Neural progenitor cell (in vitro differentiated cells): ENCODE measurements at regions not wholly inside any gene's neighbourhood (a gene's known extent, or its start where the extent isn't known, plus 50 kb on each side); places are given as distances from the start of the nearest gene placed in this dataset.
A peak's percentile ranks its signal among the peaks of the same experiment; 100 is the strongest.

Experiments used
- DNase-seq: peaks from one replicate; pipeline ENCODE4 v3.0.0-alpha.2; 2016; ENCODE audit warnings: low spot score
- H2AFZ ChIP-seq: fragments of 200-600 bp; sonication (generic); replicated peaks from 2 replicates; pipeline ENCODE4 v1.6.1; 2016; ENCODE audit warnings: antibody characterized with exemption
- H3F3A ChIP-seq: fragments of 200-600 bp; sonication (generic); 2 replicates; pipeline ENCODE4 v1.6.1; 2016; ENCODE audit warnings: antibody characterized with exemption, low read depth
- H3K27ac ChIP-seq: fragments of 200-600 bp; sonication (generic); 2 replicates; pipeline ENCODE4 v1.5.1; 2016; ENCODE audit warnings: mild to moderate bottlenecking
- H3K27me3 ChIP-seq: fragments of 200-600 bp; sonication (generic); 2 replicates; pipeline ENCODE4 v1.6.1; 2016; ENCODE audit warnings: mild to moderate bottlenecking, moderate library complexity
- H3K36me3 ChIP-seq: fragments of 200-600 bp; sonication (generic); 2 replicates; pipeline ENCODE4 v1.5.1; 2016
- H3K4me1 ChIP-seq: fragments of 200-600 bp; sonication (generic); 2 replicates; pipeline ENCODE4 v1.6.1; 2016; ENCODE audit warnings: mixed run types
- H3K4me2 ChIP-seq: fragments of 200-600 bp; sonication (generic); 2 replicates; pipeline ENCODE4 v1.6.1; 2016
- H3K4me3 ChIP-seq: fragments of 200-600 bp; sonication (generic); 2 replicates; pipeline ENCODE4 v1.5.1; 2016
- H3K79me2 ChIP-seq: fragments of 200-600 bp; sonication (generic); 2 replicates; pipeline ENCODE4 v1.6.1; 2016; ENCODE audit warnings: low read depth
- H3K9ac ChIP-seq: fragments of 200-600 bp; sonication (generic); 2 replicates; pipeline ENCODE4 v1.6.1; 2016
- H3K9me3 ChIP-seq: fragments of 200-600 bp; sonication (generic); 2 replicates; pipeline ENCODE4 v1.5.1; 2016; ENCODE audit warnings: low read depth
- H4K20me1 ChIP-seq: fragments of 200-600 bp; sonication (generic); 2 replicates; pipeline ENCODE4 v1.6.1; 2016; ENCODE audit warnings: low read depth
- H3K27ac Mint-ChIP-seq: 3 replicates; pipeline ENCODE4 v1.8.0; 2021; ENCODE audit warnings: mixed read lengths
- H3K27me3 Mint-ChIP-seq: 2 replicates; pipeline ENCODE4 v1.8.0; 2022; ENCODE audit warnings: low read depth, mild to moderate bottlenecking, inconsistent platforms, moderate library complexity, mixed read lengths; ENCODE audit not compliant: insufficient read depth
- H3K36me3 Mint-ChIP-seq: 3 replicates; pipeline ENCODE4 v1.8.0; 2021; ENCODE audit warnings: mixed read lengths
- H3K4me1 Mint-ChIP-seq: 3 replicates; pipeline ENCODE4 v1.8.0; 2021; ENCODE audit warnings: mixed read lengths
- H3K4me3 Mint-ChIP-seq: 3 replicates; pipeline ENCODE4 v1.8.0; 2021; ENCODE audit warnings: mild to moderate bottlenecking, moderate library complexity, mixed read lengths
- H3K9me3 Mint-ChIP-seq: 3 replicates; pipeline ENCODE4 v1.8.0; 2020; ENCODE audit warnings: mixed read lengths
- CTCF ChIP-seq: fragments of 200-600 bp; sonication (generic); IDR thresholded peaks from 2 replicates; pipeline ENCODE4 v1.5.1; 2017; ENCODE audit warnings: antibody characterized with exemption, mild to moderate bottlenecking
- EZH2 ChIP-seq: fragments of 200-600 bp; sonication (generic); IDR thresholded peaks from 2 replicates; pipeline ENCODE4 v1.6.1; 2017; ENCODE audit warnings: antibody characterized with exemption, mild to moderate bottlenecking, moderate library complexity
- EZH2phosphoT487 ChIP-seq: fragments of 200-600 bp; sonication (generic); IDR thresholded peaks from 2 replicates; pipeline ENCODE4 v1.6.1; 2017; ENCODE audit warnings: antibody characterized with exemption

- Histone ChIP-seq H3K9me3 (no peaks in the 10 kb centered on the region), H2AFZ (no peak overlapping the region), H3K79me2 (no peaks in the 10 kb centered on the region), H3K36me3 (no peaks in the 10 kb centered on the region), H3K4me1 (peaks cover 11% of the 10 kb centered on the region), H3F3A (peaks cover 8% of the 10 kb centered on the region), H3K4me2 (peak overlapping the region; percentile 7), H3K27ac (peak overlapping the region; percentile 56), H4K20me1 (no peaks in the 10 kb centered on the region), H3K9ac (no peak overlapping the region), H3K27me3 (no peaks in the 10 kb centered on the region), H3K4me3 (no peak overlapping the region)
- Mint-ChIP-seq H3K4me3 (no peak overlapping the region), H3K27ac (peak overlapping the region; percentile 9), H3K27me3 (no peaks in the 10 kb centered on the region), H3K4me1 (peaks cover 13% of the 10 kb centered on the region), H3K36me3 (no peaks in the 10 kb centered on the region), H3K9me3 (peaks cover 5% of the 10 kb centered on the region)
- TF ChIP-seq EZH2, result no peak
- TF ChIP-seq EZH2phosphoT487, result no peak
- no peak for TF ChIP-seq CTCF
- peak; percentile 54 for DNase-seq
These were observed 247.8 kb upstream of the ERCC4 start for GRCh38 chr16:13672196-13672595.

GRCh38 chr16:13680021-13680889 lies 239.7 kb upstream of the ERCC4 start:
- Mint-ChIP-seq H3K27ac (no peak overlapping the region), H3K36me3 (no peaks in the 10 kb centered on the region), H3K4me3 (no peak overlapping the region), H3K27me3 (peaks cover 6% of the 10 kb centered on the region), H3K4me1 (peaks cover 13% of the 10 kb centered on the region), H3K9me3 (peaks cover 4% of the 10 kb centered on the region)
- Histone ChIP-seq H3K9ac (no peak overlapping the region), H3K79me2 (no peaks in the 10 kb centered on the region), H3K4me2 (no peak overlapping the region), H3K9me3 (no peaks in the 10 kb centered on the region), H4K20me1 (no peaks in the 10 kb centered on the region), H3K27ac (no peak overlapping the region), H3F3A (no peaks in the 10 kb centered on the region), H2AFZ (peak overlapping the region; percentile 26), H3K4me3 (no peak overlapping the region), H3K36me3 (no peaks in the 10 kb centered on the region), H3K4me1 (no peaks in the 10 kb centered on the region), H3K27me3 (no peaks in the 10 kb centered on the region)
- TF ChIP-seq EZH2phosphoT487 (no peak), CTCF (no peak), EZH2 (no peak)
- DNase-seq, result no peak

- Histone ChIP-seq H3K27ac (no peak overlapping the region), H3K27me3 (no peaks in the 10 kb centered on the region), H3F3A (no peaks in the 10 kb centered on the region), H3K9ac (no peak overlapping the region), H2AFZ (no peak overlapping the region), H3K9me3 (no peaks in the 10 kb centered on the region), H3K79me2 (no peaks in the 10 kb centered on the region), H3K4me1 (no peaks in the 10 kb centered on the region), H3K36me3 (no peaks in the 10 kb centered on the region), H3K4me2 (no peak overlapping the region), H4K20me1 (no peaks in the 10 kb centered on the region), H3K4me3 (no peak overlapping the region)
- TF ChIP-seq EZH2phosphoT487 (no peak), EZH2 (no peak), CTCF (no peak)
- no peak for DNase-seq
- peaks cover 7% of the 10 kb centered on the region for H3K4me1 Mint-ChIP-seq
- peaks cover 2% of the 10 kb centered on the region for H3K9me3 Mint-ChIP-seq
- H3K27ac Mint-ChIP-seq, result no peak overlapping the region
- H3K27me3 Mint-ChIP-seq, result peaks cover 4% of the 10 kb centered on the region
- H3K4me3 Mint-ChIP-seq, result no peak overlapping the region
- no peaks in the 10 kb centered on the region for H3K36me3 Mint-ChIP-seq
These were observed 235.0 kb upstream of the ERCC4 start for GRCh38 chr16:13684819-13685563.
